WERI-Rb-1 (cell line): ENCODE measurements at regions not wholly inside any gene's neighbourhood (a gene's known extent, or its start where the extent isn't known, plus 50 kb on each side); places are given as distances from the start of the nearest gene placed in this dataset.

Source experiments
- DNase-seq: peaks from one replicate; pipeline ENCODE4 v3.0.0-alpha.2; 2020
- H3K27ac ChIP-seq: fragments of 250-450 bp; sonication (Bioruptor Pico); 2 replicates; pipeline ENCODE4 v1.5.1; 2020; ENCODE audit warnings: mild to moderate bottlenecking, moderate library complexity
- H3K27me3 ChIP-seq: fragments of 250-450 bp; sonication (Bioruptor Pico); 2 replicates; pipeline ENCODE4 v1.5.1; 2021; ENCODE audit warnings: mild to moderate bottlenecking, low read depth, moderate library complexity; ENCODE audit not compliant: insufficient read depth, severe bottlenecking
- H3K36me3 ChIP-seq: fragments of 250-450 bp; sonication (Bioruptor Pico); 2 replicates; pipeline ENCODE4 v1.5.1; 2020; ENCODE audit warnings: mild to moderate bottlenecking, moderate library complexity
- H3K4me3 ChIP-seq: 2 replicates; pipeline ENCODE4 v1.5.1; 2011; ENCODE audit warnings: low read depth, mild to moderate bottlenecking, control low read depth, low read length
- H3K9me3 ChIP-seq: fragments of 250-450 bp; sonication (Bioruptor Pico); 2 replicates; pipeline ENCODE4 v1.5.1; 2021; ENCODE audit warnings: mild to moderate bottlenecking, moderate library complexity; ENCODE audit not compliant: severe bottlenecking
- TF ChIP-seq, protein P1 (sequence below): IDR thresholded peaks from 2 replicates; pipeline ENCODE4 v1.5.1; 2011; ENCODE audit warnings: low read depth, mild to moderate bottlenecking, control low read depth, inconsistent platforms, low read length

DNA sequence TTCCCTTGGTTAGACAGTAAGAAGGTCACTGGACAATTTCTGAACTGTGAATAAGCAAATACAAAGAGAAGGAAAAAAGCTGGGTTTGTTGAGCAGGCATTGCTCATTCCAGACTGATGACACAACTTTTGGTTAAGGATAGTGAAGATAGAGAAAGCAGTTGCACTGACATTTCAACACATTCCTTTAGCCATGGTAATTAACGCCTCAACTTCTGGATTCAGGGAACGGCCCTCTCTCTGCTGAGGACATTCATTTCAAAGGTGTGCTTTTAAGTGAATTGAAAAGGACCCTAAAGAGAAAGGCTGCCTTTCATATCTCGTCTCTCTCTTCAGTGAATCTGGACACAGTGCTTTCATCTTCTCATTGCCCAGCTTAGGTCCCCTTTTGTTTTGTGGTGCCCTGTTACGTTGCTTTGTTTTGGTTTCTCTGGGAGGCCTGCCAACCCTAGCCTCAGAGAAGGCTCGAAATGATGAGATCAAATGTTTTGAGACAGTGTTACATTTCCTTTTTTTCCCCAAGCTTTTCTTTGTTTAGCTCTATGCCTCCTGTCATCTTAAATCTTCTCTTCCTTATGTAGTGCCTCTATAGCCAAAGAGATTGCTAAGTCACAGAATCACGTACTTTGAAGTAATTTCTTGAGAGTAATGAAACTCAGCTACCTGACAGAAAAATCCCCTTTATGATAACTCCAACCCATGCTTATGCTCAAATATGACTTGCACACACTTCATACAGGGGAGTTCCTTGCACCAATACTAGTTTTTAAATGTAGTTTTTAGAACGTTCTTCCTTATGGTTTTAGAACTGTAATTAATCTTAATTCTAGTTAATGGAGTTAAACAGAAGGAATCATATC lies 94.4 kb upstream of the IFNE start:
- no peak overlapping the region for H3K27ac ChIP-seq
- TF ChIP-seq, protein P1, sequence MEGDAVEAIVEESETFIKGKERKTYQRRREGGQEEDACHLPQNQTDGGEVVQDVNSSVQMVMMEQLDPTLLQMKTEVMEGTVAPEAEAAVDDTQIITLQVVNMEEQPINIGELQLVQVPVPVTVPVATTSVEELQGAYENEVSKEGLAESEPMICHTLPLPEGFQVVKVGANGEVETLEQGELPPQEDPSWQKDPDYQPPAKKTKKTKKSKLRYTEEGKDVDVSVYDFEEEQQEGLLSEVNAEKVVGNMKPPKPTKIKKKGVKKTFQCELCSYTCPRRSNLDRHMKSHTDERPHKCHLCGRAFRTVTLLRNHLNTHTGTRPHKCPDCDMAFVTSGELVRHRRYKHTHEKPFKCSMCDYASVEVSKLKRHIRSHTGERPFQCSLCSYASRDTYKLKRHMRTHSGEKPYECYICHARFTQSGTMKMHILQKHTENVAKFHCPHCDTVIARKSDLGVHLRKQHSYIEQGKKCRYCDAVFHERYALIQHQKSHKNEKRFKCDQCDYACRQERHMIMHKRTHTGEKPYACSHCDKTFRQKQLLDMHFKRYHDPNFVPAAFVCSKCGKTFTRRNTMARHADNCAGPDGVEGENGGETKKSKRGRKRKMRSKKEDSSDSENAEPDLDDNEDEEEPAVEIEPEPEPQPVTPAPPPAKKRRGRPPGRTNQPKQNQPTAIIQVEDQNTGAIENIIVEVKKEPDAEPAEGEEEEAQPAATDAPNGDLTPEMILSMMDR, result no peak
- no peaks in the 10 kb centered on the region for H3K36me3 ChIP-seq
- H3K27me3 ChIP-seq, result peaks cover 31% of the 10 kb centered on the region
- no peak for DNase-seq
- no peaks in the 10 kb centered on the region for H3K9me3 ChIP-seq
- H3K4me3 ChIP-seq, result no peak overlapping the region

DNA sequence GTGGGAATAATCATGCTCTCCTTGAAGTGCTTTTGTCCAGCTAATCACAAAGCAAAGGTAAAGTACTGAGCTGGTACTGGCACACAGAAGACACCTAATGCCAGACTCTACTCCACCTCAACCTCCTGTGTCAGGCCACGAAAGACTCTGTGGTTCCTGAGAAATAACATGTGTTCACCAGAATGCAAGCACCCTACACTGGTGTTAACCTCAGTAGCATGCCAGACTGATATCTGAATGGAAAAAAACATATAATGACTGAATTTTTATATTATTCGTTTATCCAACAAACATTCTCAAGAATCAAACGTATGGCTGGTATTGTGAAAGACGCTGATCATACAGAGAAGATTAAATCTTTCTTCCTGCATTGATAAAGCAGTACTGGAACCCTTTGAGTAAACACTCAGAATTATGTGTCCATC lies 97.1 kb upstream of the IFNE start:
- H3K36me3 ChIP-seq, result no peaks in the 10 kb centered on the region
- H3K9me3 ChIP-seq, result no peaks in the 10 kb centered on the region
- TF ChIP-seq, protein P1, result 0 out of 2 replicates have a peak, but pooled peaks have one; percentile 1
- H3K27me3 ChIP-seq, result peaks cover 35% of the 10 kb centered on the region
- no peak for DNase-seq
- no peak overlapping the region for H3K27ac ChIP-seq
- H3K4me3 ChIP-seq, result no peak overlapping the region

DNA sequence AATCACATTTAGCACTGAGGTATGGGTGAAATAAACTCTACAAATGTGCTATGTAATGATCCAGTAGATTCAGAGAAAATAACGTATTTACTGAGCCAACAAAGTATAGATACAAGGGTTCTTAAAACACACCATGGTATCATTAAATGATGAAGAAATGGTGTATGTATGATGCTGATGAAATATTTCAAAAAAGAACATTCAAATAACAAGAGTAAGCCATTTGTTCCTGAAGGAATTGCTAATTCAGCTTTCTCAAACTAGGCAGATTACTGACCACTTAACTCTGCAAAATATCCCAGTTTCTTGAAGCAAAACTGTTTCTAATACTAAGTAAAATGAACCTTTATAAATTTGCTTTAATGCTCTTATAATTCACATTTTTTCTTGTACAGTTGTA lies 97.6 kb upstream of the IFNE start:
- Histone ChIP-seq H3K4me3 (no peak overlapping the region), H3K27ac (no peak overlapping the region), H3K9me3 (no peaks in the 10 kb centered on the region), H3K36me3 (no peaks in the 10 kb centered on the region), H3K27me3 (peaks cover 35% of the 10 kb centered on the region)
- no peak for DNase-seq
- TF ChIP-seq, protein P1, result no peak

DNA sequence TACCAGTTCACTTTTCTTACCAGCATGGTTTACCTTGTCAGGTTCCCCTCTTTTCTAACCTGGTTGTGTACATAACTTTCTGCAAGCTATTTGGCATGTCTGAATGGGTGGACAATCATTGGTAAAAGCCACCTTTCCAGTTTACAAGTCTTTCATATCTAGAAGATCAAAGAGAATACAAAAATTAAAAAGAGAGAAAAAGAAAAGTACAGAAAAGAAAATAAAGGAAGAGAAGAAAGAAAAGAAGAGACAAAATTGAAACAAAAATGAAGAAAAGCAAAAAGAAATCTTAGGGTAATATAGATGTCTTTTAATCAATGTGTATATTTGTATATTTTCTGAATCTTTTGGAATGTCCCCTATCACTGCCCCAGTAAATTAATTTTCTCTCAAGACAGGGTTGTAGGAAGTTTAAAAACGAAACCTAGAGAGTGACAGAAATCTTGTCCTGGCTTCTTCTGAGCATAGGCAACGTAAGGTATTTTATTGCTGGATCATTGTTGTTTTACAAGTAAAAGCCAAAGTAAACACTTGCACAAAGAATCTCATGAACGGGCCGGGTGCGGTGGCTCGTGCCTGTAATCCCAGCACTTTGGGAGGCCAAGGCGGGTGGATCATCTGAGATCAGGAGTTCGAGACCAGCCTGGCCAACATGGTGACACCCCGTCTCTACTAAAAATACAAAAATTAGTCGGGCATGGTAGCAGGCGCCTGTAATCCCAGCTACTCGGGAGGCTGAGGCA lies 98.7 kb upstream of the IFNE start:
- TF ChIP-seq, protein P1, result no peak
- Histone ChIP-seq H3K27me3 (peaks cover 36% of the 10 kb centered on the region), H3K36me3 (no peaks in the 10 kb centered on the region), H3K9me3 (no peaks in the 10 kb centered on the region), H3K27ac (no peak overlapping the region), H3K4me3 (no peak overlapping the region)
- DNase-seq, result no peak

DNA sequence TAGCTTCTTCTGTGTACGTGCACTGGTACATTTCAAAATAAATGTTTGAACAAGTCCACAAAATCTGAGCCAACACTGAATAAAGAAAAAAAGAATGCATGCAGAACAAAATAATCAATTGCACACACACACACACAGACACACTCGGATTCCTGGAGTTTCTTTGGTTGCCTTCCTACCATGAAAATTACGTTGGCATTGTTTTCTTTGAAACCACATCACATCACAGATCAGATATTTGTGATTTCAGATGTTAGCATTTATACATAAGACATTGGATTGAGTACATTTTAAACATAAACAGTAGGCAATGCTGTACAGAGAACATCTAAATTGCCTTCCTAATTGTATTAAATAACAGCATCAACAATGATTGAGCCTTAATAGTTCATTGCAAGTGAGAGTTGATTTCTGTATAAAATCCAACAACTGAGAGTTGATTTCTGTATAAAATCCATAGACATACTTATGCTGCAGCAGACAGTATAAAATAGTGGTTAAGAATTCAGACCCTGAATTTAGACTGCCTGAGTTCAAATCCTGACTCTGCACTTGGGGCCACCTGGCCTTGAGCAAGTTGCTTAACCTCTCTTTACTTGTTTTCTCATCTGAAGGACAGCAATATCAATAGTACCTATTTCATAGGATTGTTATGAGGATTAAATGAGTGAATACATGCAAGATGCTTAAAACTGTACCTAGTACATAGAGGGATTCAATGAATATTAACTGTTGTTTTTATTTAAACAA lies 101.7 kb upstream of the IFNE start:
- TF ChIP-seq, protein P1, result no peak
- H3K9me3 ChIP-seq, result no peaks in the 10 kb centered on the region
- H3K27ac ChIP-seq, result no peak overlapping the region
- no peak overlapping the region for H3K4me3 ChIP-seq
- no peaks in the 10 kb centered on the region for H3K36me3 ChIP-seq
- peaks cover 31% of the 10 kb centered on the region for H3K27me3 ChIP-seq
- no peak for DNase-seq
